Fibroblast of lung (primary cell): ENCODE measurements at regions not wholly inside any gene's neighbourhood (a gene's known extent, or its start where the extent isn't known, plus 50 kb on each side); places are given as distances from the start of the nearest gene placed in this dataset.

Source experiments
- DNase-seq, 2 donors: peaks; one replicate each; pipeline versions ENCODE4 v3.0.0 to v3.0.0-alpha.2; 2010; ENCODE audit warnings: low read depth in 2 of 2
- H2AFZ ChIP-seq: 2 replicates; pipeline ENCODE4 v1.5.1; 2012; ENCODE audit warnings: low read length, control low read depth, inconsistent platforms
- H3K27ac ChIP-seq: 2 replicates; pipeline ENCODE4 v1.5.1; 2011; ENCODE audit warnings: low read length, control low read depth; ENCODE audit not compliant: insufficient read depth
- H3K27me3 ChIP-seq: 2 replicates; pipeline ENCODE4 v1.5.1; 2011; ENCODE audit warnings: mild to moderate bottlenecking, low read length; ENCODE audit not compliant: control insufficient read depth, insufficient read depth
- H3K36me3 ChIP-seq: 2 replicates; pipeline ENCODE4 v1.5.1; 2011; ENCODE audit warnings: low read length; ENCODE audit not compliant: control insufficient read depth, insufficient read depth
- H3K4me1 ChIP-seq: 2 replicates; pipeline ENCODE4 v1.5.1; 2011; ENCODE audit warnings: low read length; ENCODE audit not compliant: control insufficient read depth, insufficient read depth; ENCODE audit errors: extremely low read depth
- H3K4me2 ChIP-seq: 2 replicates; pipeline ENCODE4 v1.5.1; 2011; ENCODE audit warnings: low read length, control low read depth; ENCODE audit not compliant: insufficient read depth; ENCODE audit errors: extremely low read depth
- H3K4me3 ChIP-seq, 4 experiments: fragments of 200-600 bp in 1 of 4; sonication (generic) in 1 of 4; replicated peaks in 1 of 4; 2 replicates each; pipeline ENCODE4 v1.5.1; 2011 to 2016; ENCODE audit warnings: low read length in 4 of 4, low read depth in 3 of 4, mild to moderate bottlenecking in 3 of 4, control low read depth in 2 of 4, inconsistent platforms in 1 of 4, mixed read lengths in 1 of 4; ENCODE audit not compliant: insufficient read depth in 1 of 4; ENCODE audit errors: control extremely low read depth in 1 of 4
- H3K79me2 ChIP-seq: 2 replicates; pipeline ENCODE4 v1.5.1; 2012; ENCODE audit warnings: mild to moderate bottlenecking, low read length, inconsistent platforms; ENCODE audit not compliant: control insufficient read depth, insufficient read depth
- H3K9ac ChIP-seq: 2 replicates; pipeline ENCODE4 v1.5.1; 2011; ENCODE audit warnings: mild to moderate bottlenecking, low read length, control low read depth; ENCODE audit not compliant: insufficient read depth
- H3K9me3 ChIP-seq: 2 replicates; pipeline ENCODE4 v1.5.1; 2012; ENCODE audit warnings: low read depth, low read length; ENCODE audit not compliant: control insufficient read depth, insufficient read depth
- H4K20me1 ChIP-seq: 2 replicates; pipeline ENCODE4 v1.5.1; 2011; ENCODE audit warnings: low read length; ENCODE audit not compliant: control insufficient read depth, insufficient read depth; ENCODE audit errors: extremely low read depth
- EZH2 ChIP-seq: IDR thresholded peaks from 2 replicates; pipeline ENCODE4 v1.5.1; 2012; ENCODE audit warnings: low read length, control low read depth, mild to moderate bottlenecking; ENCODE audit errors: missing control alignments
- TF ChIP-seq, protein P1 (sequence below), 2 donors: IDR thresholded peaks in 1 of 2; conservative IDR thresholded peaks in 1 of 2; 1 replicate in 1 of 2; 2 replicates in 1 of 2; pipeline ENCODE4 v1.5.1; 2011 to 2012; ENCODE audit warnings: low read length in 2 of 2, control low read depth in 1 of 2, inconsistent platforms in 1 of 2, low read depth in 1 of 2, mild to moderate bottlenecking in 1 of 2

DNA sequence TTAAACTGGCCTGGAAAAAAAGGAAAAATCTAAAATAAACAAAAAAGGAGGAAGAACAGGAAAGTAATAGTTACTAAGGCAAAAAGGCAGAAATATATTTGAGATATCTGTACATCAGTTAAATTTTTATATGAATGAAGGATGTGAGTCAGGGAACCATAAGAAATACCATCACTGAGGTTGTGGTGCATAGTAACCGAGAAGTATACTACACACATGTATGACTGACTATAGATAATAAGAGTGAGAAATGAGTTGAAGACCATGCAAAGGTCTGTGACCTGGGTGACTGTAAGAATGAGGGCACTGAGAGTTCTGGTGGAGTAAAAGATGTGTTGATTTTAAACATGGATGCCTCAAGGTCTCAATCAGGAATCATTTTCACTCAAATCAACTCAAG lies 220.6 kb upstream of the FAM241A start:
- DNase-seq = no peak
- Histone ChIP-seq H2AFZ (no peak overlapping the region), H3K9ac (no peak overlapping the region), H3K9me3 (no peaks in the 10 kb centered on the region), H3K79me2 (no peaks in the 10 kb centered on the region), H3K36me3 (no peaks in the 10 kb centered on the region), H3K27ac (no peak overlapping the region), H4K20me1 (no peaks in the 10 kb centered on the region), H3K4me2 (no peak overlapping the region), H3K4me3 (no peak overlapping the region), H3K4me1 (no peaks in the 10 kb centered on the region), H3K27me3 (no peaks in the 10 kb centered on the region)
- TF ChIP-seq, protein P1, sequence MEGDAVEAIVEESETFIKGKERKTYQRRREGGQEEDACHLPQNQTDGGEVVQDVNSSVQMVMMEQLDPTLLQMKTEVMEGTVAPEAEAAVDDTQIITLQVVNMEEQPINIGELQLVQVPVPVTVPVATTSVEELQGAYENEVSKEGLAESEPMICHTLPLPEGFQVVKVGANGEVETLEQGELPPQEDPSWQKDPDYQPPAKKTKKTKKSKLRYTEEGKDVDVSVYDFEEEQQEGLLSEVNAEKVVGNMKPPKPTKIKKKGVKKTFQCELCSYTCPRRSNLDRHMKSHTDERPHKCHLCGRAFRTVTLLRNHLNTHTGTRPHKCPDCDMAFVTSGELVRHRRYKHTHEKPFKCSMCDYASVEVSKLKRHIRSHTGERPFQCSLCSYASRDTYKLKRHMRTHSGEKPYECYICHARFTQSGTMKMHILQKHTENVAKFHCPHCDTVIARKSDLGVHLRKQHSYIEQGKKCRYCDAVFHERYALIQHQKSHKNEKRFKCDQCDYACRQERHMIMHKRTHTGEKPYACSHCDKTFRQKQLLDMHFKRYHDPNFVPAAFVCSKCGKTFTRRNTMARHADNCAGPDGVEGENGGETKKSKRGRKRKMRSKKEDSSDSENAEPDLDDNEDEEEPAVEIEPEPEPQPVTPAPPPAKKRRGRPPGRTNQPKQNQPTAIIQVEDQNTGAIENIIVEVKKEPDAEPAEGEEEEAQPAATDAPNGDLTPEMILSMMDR (conservative IDR thresholded peaks at IDR 0.05 in 1 of 2, IDR thresholded peaks at IDR 0.05 in 1 of 2; ENCODE audit: low read depth in 1 of 2, low read length in 2 of 2) = no peak
- no peak for TF ChIP-seq EZH2

DNA sequence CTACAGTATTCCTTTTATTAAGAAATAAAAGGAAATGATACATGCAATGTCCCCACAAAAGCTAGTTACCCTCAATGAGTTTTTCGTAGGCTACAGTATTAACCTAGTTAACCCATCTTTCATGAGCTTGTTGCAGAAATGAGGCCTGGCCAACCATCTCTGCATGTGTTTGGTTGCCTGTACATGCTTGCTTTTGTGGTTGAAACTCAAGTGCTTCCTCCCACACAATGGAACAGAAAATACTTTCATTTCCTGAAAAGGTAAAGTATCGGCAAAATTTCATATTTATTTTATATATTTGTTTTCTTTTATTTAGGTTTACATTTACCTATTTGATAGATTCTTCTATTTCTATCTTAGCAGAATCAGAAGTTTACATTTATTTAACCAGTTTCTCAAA lies 214.6 kb upstream of the FAM241A start:
- Histone ChIP-seq H4K20me1 (no peaks in the 10 kb centered on the region), H3K27ac (no peak overlapping the region), H3K4me3 (no peak overlapping the region), H3K9me3 (no peaks in the 10 kb centered on the region), H2AFZ (no peak overlapping the region), H3K27me3 (no peaks in the 10 kb centered on the region), H3K9ac (no peak overlapping the region), H3K4me2 (no peak overlapping the region), H3K36me3 (no peaks in the 10 kb centered on the region), H3K4me1 (no peaks in the 10 kb centered on the region), H3K79me2 (no peaks in the 10 kb centered on the region)
- TF ChIP-seq EZH2 = no peak
- TF ChIP-seq, protein P1 (conservative IDR thresholded peaks at IDR 0.05 in 1 of 2, IDR thresholded peaks at IDR 0.05 in 1 of 2; ENCODE audit: low read depth in 1 of 2, low read length in 2 of 2) = no peak
- peak in 1 of 2 donors; percentile 11 for DNase-seq

DNA sequence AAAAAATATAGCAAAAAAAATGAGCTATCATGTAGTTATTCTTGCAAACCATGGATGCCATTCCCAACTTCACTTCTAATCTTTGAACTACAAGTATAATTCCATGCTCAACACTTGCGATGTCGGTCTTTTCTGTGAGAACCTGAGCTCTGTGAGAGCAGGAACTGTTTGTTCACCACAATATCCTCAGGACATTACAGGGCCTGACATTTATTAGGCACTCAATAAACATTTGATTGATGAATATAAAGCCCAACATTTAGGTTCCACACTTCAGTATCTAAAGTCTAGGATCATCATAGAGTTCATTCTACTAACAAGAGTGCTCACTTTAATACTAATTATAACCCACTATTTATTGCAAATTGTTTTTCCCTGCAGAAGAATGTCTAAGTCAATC lies 211.6 kb upstream of the FAM241A start:
- H3K79me2 ChIP-seq = no peaks in the 10 kb centered on the region
- DNase-seq = no peak
- no peak overlapping the region for H2AFZ ChIP-seq
- no peaks in the 10 kb centered on the region for H3K36me3 ChIP-seq
- no peak overlapping the region for H3K4me2 ChIP-seq
- no peak overlapping the region for H3K9ac ChIP-seq
- no peak for TF ChIP-seq EZH2
- TF ChIP-seq, protein P1 (conservative IDR thresholded peaks at IDR 0.05 in 1 of 2, IDR thresholded peaks at IDR 0.05 in 1 of 2; ENCODE audit: low read depth in 1 of 2, low read length in 2 of 2) = no peak
- H3K4me1 ChIP-seq = no peaks in the 10 kb centered on the region
- no peaks in the 10 kb centered on the region for H3K27me3 ChIP-seq
- no peaks in the 10 kb centered on the region for H4K20me1 ChIP-seq
- no peak overlapping the region for H3K4me3 ChIP-seq
- no peak overlapping the region for H3K27ac ChIP-seq
- H3K9me3 ChIP-seq = no peaks in the 10 kb centered on the region
